ENCODE measurements at regions not wholly inside any gene's neighbourhood (a gene's known extent, or its start where the extent isn't known, plus 50 kb on each side); places are given as distances from the start of the nearest gene placed in this dataset.

GRCh38 chr5:145708169-145708568 lies 127.0 kb downstream of the PRELID2 start:
- H3K27me3 Mint-ChIP-seq (ENCODE audit: low read depth): peaks cover 2% of the 10 kb centered on the region
- H3K4me3 Mint-ChIP-seq: no peak overlapping the region
- ATAC-seq: no peak
- no peaks in the 10 kb centered on the region for H3K36me3 Mint-ChIP-seq (ENCODE audit: insufficient read depth)
- no peak for DNase-seq
- no peaks in the 10 kb centered on the region for H3K4me1 Mint-ChIP-seq (ENCODE audit: low read depth)
- no peaks in the 10 kb centered on the region for H3K9me3 Mint-ChIP-seq

DNA sequence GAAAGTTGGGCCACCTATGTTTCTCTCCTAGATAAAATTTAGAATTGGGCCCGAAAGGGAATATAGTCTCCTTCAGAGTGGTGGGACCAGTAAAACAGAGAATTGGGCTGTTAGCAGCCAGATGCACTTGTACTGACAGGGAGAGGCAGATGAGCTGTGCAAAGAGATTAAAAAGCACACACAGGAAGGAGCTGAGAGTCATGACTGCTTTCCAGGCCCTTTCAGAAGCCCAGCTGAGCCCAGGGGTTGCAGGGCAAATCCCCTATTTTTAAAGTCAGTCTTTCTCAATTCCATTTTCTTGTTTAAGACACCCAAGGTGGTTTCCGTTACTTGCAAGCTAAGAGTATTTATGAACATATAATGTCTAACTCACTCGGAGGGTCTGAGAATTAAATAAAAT lies 130.4 kb downstream of the PRELID2 start:
- H3K9me3 Mint-ChIP-seq: no peaks in the 10 kb centered on the region
- H3K36me3 Mint-ChIP-seq (ENCODE audit: insufficient read depth): no peaks in the 10 kb centered on the region
- no peaks in the 10 kb centered on the region for H3K4me1 Mint-ChIP-seq (ENCODE audit: low read depth)

DNA sequence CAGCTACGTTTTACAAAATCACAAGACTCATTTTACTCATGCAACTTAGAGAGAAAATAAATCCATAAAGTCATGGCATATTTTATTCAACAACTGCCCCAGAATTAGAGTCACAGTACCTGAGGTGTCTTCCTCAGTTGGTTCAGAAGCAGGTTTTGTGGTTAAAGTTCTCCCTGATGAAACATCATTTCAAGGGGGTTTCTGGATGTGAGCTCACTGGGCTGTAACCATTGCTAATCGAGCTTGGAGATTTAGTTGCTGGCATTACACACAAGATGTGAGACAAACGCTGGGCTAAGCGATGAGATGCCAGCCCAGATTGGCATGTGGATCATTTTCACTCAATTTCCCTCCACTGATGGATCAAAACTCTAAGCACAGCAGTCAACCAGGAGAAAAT lies 131.3 kb downstream of the PRELID2 start:
- ATAC-seq: no peak
- Mint-ChIP-seq H3K4me3 (no peak overlapping the region), H3K9me3 (no peaks in the 10 kb centered on the region), H3K4me1 (ENCODE audit: low read depth) (no peaks in the 10 kb centered on the region), H3K36me3 (ENCODE audit: insufficient read depth) (no peaks in the 10 kb centered on the region), H3K27me3 (ENCODE audit: low read depth) (peaks cover 2% of the 10 kb centered on the region)
- DNase-seq: no peak

More for the DNA sequence above, 130.4 kb downstream of the PRELID2 start:
- no peak overlapping the region for H3K4me3 Mint-ChIP-seq
- peaks cover 2% of the 10 kb centered on the region for H3K27me3 Mint-ChIP-seq (ENCODE audit: low read depth)
- DNase-seq: no peak
- ATAC-seq: no peak

DNA sequence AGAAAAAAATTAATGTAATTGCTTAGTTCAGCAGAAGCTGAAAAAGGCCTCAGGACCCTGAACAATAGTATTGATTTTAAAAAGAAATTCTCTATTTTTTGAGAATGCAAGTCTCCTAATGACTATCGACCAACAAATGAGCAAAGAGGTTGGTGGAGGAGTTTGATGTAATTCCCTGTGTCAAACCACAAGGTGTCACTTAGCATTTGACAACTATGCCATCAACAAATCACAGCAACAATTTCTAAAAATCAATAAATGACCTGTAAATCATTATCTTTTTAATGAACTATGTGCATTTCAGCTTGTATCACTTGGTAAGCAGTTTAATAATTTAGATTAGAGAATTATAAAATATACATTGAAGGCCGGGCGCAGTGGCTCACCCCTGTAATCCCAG lies 133.7 kb downstream of the PRELID2 start:
- no peaks in the 10 kb centered on the region for H3K4me1 Mint-ChIP-seq (ENCODE audit: low read depth)
- ATAC-seq: no peak

GRCh38 chr5:145699846-145700245 lies 135.3 kb downstream of the PRELID2 start:
- ATAC-seq: no peak
- no peak overlapping the region for H3K4me3 Mint-ChIP-seq
- H3K36me3 Mint-ChIP-seq (ENCODE audit: insufficient read depth): no peaks in the 10 kb centered on the region
- H3K4me1 Mint-ChIP-seq (ENCODE audit: low read depth): no peaks in the 10 kb centered on the region
- H3K9me3 Mint-ChIP-seq: no peaks in the 10 kb centered on the region
- H3K27me3 Mint-ChIP-seq (ENCODE audit: low read depth): no peaks in the 10 kb centered on the region
- DNase-seq: no peak

More for the DNA sequence above, 133.7 kb downstream of the PRELID2 start:
- Mint-ChIP-seq H3K36me3 (ENCODE audit: insufficient read depth) (no peaks in the 10 kb centered on the region), H3K4me3 (no peak overlapping the region), H3K9me3 (no peaks in the 10 kb centered on the region), H3K27me3 (ENCODE audit: low read depth) (no peaks in the 10 kb centered on the region)
- DNase-seq: no peak

DNA sequence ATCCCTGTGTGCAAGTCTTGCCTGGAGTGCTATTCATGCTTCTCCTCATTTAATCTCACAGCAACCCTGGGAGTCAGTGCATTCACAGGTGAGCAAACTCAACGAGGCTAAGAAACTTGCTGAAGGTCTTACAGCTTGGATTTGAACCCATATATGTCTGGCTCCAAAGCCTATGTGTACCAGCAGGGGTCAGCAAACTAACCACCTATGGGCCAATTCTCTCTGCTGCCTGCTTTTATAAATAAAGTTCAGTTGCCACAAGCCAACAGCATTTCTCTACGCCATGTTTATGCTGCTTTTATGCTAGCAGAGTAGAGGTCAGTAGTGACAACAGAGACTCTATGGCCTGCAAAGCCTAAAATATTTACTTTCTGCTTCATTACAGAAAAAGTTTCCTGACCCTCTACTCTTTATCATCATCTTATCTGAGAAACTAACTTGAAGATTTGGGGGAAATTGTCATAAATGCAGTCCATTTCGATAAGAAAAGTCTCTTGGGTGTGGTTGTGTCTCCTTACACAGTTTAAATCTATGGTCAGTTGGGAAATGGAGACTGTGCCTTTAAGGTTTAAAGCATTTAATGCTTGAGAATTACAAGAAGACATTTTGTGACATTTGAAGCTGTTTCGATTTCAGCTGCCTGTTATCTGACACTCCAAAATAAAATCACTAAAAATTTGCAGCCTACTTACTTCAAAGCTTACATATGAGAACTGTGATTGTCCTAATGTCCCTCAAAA lies 137.7 kb downstream of the PRELID2 start:
- no peak for DNase-seq
- Mint-ChIP-seq H3K27me3 (ENCODE audit: low read depth) (no peaks in the 10 kb centered on the region), H3K36me3 (ENCODE audit: insufficient read depth) (no peaks in the 10 kb centered on the region), H3K4me1 (ENCODE audit: low read depth) (no peaks in the 10 kb centered on the region), H3K4me3 (no peak overlapping the region), H3K9me3 (no peaks in the 10 kb centered on the region)
- no peak for ATAC-seq

DNA sequence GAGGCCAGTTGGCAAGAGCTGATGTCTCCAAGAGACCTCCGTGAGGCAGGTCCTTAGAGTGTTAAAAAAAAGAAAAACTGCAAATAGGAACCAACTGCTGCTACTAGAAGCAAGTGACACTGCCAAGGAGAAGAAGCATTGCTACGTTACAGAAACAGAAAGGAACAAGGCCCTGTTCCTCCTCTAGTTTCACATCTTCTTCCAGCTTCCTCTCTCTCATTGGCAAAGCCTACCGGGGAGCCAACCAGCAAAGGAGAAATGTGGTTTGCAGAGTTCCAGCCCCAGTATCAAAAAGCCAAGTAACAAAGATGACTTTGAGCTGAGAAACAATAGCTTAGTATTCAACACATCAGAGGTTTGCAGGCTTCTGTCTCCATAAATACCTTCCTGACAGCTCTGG lies 145.9 kb downstream of the PRELID2 start:
- no peak for DNase-seq

GRCh38 chr5:145687943-145688342 lies 147.2 kb downstream of the PRELID2 start:
- DNase-seq (no peak), ATAC-seq (no peak)
- Mint-ChIP-seq H3K9me3 (no peaks in the 10 kb centered on the region), H3K27me3 (ENCODE audit: low read depth) (no peaks in the 10 kb centered on the region), H3K36me3 (ENCODE audit: insufficient read depth) (no peaks in the 10 kb centered on the region), H3K4me1 (ENCODE audit: low read depth) (no peaks in the 10 kb centered on the region), H3K4me3 (no peak overlapping the region)

More for the DNA sequence above, 145.9 kb downstream of the PRELID2 start:
- H3K4me1 Mint-ChIP-seq (ENCODE audit: low read depth): no peaks in the 10 kb centered on the region
- no peaks in the 10 kb centered on the region for H3K9me3 Mint-ChIP-seq
- H3K36me3 Mint-ChIP-seq (ENCODE audit: insufficient read depth): no peaks in the 10 kb centered on the region
- no peak for ATAC-seq
- no peak overlapping the region for H3K4me3 Mint-ChIP-seq
- H3K27me3 Mint-ChIP-seq (ENCODE audit: low read depth): no peaks in the 10 kb centered on the region

GRCh38 chr5:145685417-145685816 lies 149.7 kb downstream of the PRELID2 start:
- no peak for ATAC-seq
- Mint-ChIP-seq H3K4me3 (no peak overlapping the region), H3K36me3 (ENCODE audit: insufficient read depth) (no peaks in the 10 kb centered on the region), H3K9me3 (no peaks in the 10 kb centered on the region), H3K4me1 (ENCODE audit: low read depth) (no peaks in the 10 kb centered on the region), H3K27me3 (ENCODE audit: low read depth) (no peaks in the 10 kb centered on the region)
- no peak for DNase-seq

DNA sequence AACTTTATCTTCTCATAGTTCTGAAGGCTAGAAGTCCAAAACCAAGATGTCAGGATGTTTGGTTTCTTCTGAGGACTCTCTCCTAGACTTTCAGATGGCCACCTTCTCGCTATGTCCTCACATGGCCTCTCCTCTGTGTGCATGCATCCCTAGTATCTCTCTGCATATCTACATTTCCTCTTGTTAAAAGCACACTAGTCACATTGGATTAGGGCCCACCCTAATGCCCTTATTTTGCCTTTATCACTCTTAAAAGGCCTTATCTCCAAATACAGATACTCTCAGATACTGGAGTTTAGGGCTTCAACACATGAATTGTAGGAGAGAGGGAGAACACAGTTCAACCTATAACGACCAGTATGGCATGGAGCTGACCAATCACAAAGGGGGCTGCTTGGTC lies 151.7 kb downstream of the PRELID2 start:
- Mint-ChIP-seq H3K4me1 (ENCODE audit: low read depth) (no peaks in the 10 kb centered on the region), H3K27me3 (ENCODE audit: low read depth) (no peaks in the 10 kb centered on the region), H3K9me3 (no peaks in the 10 kb centered on the region), H3K36me3 (ENCODE audit: insufficient read depth) (no peaks in the 10 kb centered on the region), H3K4me3 (no peak overlapping the region)
- DNase-seq (no peak), ATAC-seq (no peak)

DNA sequence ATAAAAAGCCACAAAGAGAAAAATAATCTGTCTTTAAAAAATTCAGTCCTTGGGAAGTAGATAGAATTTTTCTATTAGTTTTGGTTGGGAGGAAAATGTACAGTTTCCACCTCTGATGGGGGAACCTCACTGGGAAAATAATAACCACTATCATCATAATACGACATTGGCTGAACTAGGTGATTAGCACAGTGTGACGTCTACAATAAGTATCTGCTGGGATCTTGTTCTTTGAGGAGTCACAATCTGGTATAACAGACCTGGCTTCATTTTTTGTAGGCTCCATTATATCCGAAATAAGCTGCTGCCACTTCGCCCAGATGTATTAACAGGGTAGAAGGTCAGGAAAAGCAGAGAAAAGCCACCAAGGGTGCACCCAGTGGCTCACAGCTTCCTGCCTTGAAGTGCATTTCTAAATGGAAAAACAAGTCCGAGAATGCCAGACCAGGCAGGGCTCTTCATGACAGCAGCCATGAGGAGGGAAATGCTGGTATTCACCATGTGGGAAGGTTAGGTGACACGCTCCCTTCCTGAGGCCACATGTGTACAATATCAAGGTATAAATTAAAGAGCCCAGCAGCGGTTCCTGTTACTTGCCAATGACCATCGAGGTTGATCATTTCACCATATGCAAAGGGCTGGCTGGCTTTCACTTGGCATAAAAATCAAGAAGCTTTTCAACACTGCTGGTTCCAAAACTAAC lies 152.8 kb downstream of the PRELID2 start:
- ATAC-seq: no peak
- no peak overlapping the region for H3K4me3 Mint-ChIP-seq
- DNase-seq: no peak
- H3K9me3 Mint-ChIP-seq: no peaks in the 10 kb centered on the region
- H3K4me1 Mint-ChIP-seq (ENCODE audit: low read depth): no peaks in the 10 kb centered on the region
- no peaks in the 10 kb centered on the region for H3K27me3 Mint-ChIP-seq (ENCODE audit: low read depth)
- no peaks in the 10 kb centered on the region for H3K36me3 Mint-ChIP-seq (ENCODE audit: insufficient read depth)

GRCh38 chr5:145681686-145682085 lies 153.5 kb downstream of the PRELID2 start:
- Mint-ChIP-seq H3K9me3 (no peaks in the 10 kb centered on the region), H3K4me1 (ENCODE audit: low read depth) (no peaks in the 10 kb centered on the region), H3K36me3 (ENCODE audit: insufficient read depth) (no peaks in the 10 kb centered on the region), H3K4me3 (no peak overlapping the region), H3K27me3 (ENCODE audit: low read depth) (no peaks in the 10 kb centered on the region)
- ATAC-seq (peak in 1 of 2 donors; percentile 43), DNase-seq (no peak)

- ATAC-seq (no peak), DNase-seq (no peak)
- no peak overlapping the region for H3K4me3 Mint-ChIP-seq
- no peaks in the 10 kb centered on the region for H3K27me3 Mint-ChIP-seq (ENCODE audit: low read depth)
- H3K36me3 Mint-ChIP-seq (ENCODE audit: insufficient read depth): no peaks in the 10 kb centered on the region
- H3K9me3 Mint-ChIP-seq: no peaks in the 10 kb centered on the region
- no peaks in the 10 kb centered on the region for H3K4me1 Mint-ChIP-seq (ENCODE audit: low read depth)
Observed at GRCh38 chr5:145681216-145681615, 153.9 kb downstream of the PRELID2 start.

DNA sequence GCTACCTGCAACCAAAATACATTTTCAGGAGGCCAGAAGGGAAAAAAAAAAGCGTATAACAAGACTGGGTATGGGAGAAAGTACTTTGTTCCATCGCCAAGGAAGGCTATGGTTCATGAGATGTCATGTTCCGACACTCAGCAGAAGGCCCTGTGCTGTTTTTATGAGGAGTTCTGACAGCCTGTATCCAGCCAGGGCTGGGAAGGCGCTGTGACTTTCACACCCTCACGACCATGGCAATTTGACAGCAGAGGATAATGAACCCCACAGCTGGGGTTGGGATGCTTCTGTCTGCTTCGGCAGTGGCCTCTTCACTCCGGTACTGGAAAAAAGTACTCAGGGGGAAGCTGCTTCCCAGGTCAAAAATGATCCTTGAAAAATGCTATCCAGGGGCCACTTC lies 154.4 kb downstream of the PRELID2 start:
- Mint-ChIP-seq H3K36me3 (ENCODE audit: insufficient read depth) (no peaks in the 10 kb centered on the region), H3K4me1 (ENCODE audit: low read depth) (no peaks in the 10 kb centered on the region), H3K27me3 (ENCODE audit: low read depth) (no peaks in the 10 kb centered on the region), H3K4me3 (no peak overlapping the region), H3K9me3 (no peaks in the 10 kb centered on the region)
- no peak for DNase-seq
- no peak for ATAC-seq

DNA sequence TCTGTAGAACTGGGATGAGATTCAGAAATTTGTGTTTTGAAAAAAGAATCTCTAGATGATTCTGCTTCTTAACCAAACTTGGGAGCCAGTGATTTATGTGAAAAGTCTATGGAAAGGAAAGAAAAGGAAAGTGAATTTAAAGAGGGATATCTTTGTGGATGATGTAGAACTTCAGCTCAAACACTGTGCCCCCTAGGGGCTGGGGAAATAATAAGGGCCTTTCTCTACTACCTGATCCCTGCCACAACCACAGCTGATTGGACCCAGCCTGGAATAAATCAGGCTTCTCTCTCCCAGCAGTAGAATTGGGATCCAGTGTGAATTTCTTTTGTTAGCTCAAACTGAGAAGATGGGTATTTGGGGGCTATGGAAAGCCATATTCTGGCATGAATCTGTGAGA lies 155.0 kb downstream of the PRELID2 start:
- no peak for ATAC-seq
- no peaks in the 10 kb centered on the region for H3K4me1 Mint-ChIP-seq (ENCODE audit: low read depth)
- H3K27me3 Mint-ChIP-seq (ENCODE audit: low read depth): no peaks in the 10 kb centered on the region
- DNase-seq: no peak
- H3K4me3 Mint-ChIP-seq: no peak overlapping the region
- H3K36me3 Mint-ChIP-seq (ENCODE audit: insufficient read depth): no peaks in the 10 kb centered on the region
- no peaks in the 10 kb centered on the region for H3K9me3 Mint-ChIP-seq
